ENCODE measurements at regions not wholly inside any gene's neighbourhood (a gene's known extent, or its start where the extent isn't known, plus 50 kb on each side); places are given as distances from the start of the nearest gene placed in this dataset.
"Not testable (repeated sequence)": the region's sequence is repeated elsewhere in the genome, so short reads cannot be mapped to it uniquely, and the experiment has no call there.

DNA sequence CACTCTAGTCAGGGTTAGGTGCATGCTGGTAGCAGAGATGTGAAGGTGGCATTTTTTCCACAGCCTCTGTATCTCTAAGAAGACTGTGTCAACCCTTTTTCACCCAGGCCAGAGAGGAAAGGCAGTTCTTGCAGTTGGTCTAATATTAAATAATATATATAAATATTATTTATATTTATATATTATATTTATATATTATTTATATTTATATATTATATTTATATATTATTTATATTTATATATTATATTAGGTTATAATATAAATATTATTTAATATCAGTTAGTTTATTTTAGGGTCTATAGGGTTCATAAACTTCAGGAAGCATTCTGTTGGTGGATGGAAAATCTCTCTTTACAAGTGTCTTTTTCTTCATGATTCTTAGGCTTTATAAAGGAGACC lies 218.6 kb upstream of the DMRTA1 start:
- DNase-seq, result no peak

GRCh38 chr9:22228542-22228941 lies 218.1 kb upstream of the DMRTA1 start:
- no peak for DNase-seq

GRCh38 chr9:22229069-22229468 lies 217.6 kb upstream of the DMRTA1 start:
- DNase-seq, result peak; percentile 53

DNA sequence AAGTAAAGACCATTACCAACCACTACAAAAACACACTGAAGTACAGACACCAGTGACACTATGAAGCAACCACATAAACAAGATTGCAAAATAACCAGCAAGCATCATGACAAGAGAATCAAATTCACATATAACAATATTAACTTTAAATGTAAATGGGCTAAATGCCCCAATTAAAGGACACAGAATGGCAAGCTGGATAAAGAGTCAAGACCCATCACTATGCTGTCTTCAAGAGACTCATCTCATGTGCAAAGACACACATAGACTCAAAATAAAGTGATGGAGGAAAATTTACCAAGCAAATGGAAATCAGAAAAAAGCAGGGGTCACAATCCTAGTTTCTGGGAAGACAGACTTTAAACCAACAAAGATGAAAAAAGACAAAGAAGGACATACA lies 215.3 kb upstream of the DMRTA1 start:
- DNase-seq, result not testable (repeated sequence)

DNA sequence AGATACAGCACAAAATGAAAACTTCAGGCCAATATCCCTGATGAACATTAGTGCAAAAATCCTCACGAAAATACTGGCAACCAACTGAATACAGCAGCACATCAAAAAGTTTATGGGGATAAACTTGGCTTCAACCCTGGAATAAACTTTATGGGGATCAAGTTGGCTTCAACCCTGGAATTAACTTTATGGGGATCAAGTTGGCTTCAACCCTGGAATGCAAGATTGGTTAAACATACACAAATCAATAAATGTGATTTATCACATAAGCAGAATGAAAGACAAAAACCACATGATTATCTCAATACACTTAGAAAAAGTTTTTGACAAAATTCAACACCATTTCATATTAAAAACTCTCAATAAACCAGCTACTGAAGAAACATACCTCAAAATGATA lies 213.7 kb upstream of the DMRTA1 start:
- no peak for DNase-seq

GRCh38 chr9:22237497-22238363 lies 208.9 kb upstream of the DMRTA1 start:
- DNase-seq, result no peak

DNA sequence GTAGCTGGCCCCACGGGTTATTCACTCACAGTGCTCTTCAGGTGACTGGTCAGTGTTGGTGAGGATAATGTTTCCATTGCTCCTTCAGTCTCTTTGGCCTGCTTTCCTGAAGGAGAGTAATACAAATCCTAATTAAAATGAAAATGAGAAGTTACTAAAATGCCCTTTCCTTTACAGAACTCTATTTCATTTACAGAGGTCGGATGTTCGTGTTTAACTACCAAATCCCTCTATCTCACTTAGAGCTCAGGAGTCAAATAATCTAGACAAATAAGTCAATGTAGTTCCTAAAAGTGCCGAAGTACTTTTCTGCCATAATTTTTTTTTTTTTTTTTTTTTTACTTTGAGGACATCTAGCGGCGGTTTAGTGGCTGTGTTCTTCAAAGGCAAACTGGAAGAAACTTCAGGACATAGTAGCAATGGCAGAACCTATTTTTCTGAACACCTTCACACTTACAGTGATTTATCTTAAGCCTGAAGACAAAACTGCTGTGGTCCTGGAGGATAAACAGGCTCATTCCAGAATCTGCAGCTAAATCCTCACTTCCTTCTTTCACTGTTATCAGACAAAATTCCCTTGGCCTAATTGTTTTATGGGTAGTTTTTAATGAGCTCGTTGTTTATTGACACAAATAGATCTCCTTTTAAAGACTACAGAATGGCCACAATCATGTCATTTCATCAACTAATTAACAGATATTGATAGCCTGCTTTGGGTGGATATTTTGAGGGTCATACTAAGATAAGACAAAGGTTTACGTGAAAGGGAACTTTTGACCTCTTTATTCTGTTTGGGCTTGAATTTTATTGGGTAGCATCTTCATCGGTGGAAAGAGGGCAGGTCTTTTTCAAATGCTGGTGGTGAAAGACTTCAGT lies 207.6 kb upstream of the DMRTA1 start:
- DNase-seq, result peak; percentile 47

DNA sequence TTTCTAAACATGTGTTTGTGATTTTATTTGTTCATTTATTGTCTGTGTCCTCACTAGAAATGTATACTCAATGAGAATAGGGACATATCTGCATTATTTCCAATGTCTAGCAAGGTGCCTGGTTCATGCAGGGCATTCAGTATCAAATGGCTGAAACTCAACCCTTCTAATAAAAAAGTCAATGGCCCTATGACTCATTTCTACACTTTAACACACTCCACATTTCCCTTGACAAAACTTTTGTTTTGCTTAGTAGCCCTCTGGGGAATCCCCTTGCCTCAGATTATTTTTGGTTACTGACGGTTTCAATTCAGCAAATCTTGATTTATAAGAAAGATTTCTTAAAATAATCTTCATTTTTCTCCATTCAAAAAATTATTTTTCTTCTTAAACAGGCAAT lies 206.0 kb upstream of the DMRTA1 start:
- no peak for DNase-seq

DNA sequence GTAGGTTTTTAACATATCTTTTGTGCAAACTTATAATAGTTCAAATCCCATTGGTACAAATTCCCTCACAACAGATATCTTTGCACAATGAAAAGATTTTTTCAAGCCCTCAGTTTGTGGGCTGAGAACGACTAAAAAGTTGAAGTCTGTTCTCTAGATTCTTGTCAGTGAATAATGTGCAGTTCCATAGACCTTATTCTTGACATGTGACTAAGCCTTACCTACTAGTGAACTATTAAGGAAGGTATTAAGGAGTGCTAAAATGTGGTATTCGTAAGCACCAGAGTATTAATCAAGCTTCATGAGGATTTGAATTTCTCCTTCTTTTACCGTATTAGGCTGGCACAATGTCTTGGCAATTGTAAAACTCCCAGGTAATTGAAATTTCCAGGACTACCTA lies 205.6 kb upstream of the DMRTA1 start:
- no peak for DNase-seq

DNA sequence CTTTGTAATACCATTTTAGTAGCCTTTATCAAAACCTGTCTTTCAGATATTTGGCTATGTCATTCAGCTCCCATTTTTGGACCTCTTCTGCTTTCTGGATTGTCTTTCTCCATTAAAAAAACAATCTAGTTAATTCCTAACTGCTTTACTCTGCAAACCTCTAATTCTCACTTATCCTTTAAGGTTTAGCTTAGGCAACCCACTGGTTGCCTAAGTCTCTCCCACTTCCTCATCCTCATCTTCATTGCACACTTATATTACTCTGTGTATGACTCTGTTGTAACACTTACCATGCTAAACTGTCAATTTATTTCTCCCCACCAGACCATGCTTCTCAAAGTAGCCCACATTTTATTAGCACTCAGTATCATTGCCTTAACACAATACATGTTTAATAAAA lies 205.0 kb upstream of the DMRTA1 start:
- DNase-seq, result no peak

DNA sequence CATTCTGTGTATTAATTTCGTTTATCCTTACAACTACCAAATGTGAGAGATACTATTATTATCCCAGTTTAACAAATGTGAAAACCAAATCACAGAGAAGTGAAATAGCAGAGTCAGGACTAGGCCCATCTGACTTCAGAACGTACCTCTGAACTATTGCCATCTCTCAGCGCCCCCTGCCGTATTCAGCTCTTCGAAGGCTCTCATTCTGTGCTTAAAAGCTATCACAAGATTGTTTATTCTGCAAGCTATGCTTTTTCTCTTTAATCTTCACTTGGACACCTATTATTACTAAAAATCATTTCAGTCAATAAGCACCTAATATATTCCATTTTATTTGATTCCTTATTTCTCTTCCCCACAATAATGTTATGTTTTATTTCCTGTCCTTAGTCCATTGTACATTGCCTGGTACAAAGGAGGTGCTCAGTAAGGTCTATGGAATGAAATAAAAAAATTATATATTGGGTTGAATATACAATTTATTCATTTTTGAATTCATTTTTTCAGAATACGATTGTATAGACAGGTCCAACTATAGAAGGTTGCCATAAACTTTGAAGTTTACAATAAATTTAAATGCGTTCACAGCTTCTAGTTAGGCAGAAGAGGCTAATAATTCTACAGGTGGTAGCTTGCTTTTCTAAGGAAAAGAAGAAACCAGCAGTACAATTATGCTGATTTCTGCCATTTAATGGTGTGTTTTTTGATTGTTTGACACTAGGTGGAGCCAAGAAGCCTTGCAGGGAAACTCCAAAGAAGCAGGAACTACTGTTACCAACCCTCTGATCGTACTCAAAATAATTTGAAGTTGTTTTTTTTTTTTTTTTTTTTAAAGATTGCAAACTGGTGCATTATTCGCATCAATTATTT lies 202.2 kb upstream of the DMRTA1 start:
- DNase-seq, result peak; percentile 59

- DNase-seq, result no peak
These were observed 191.3 kb upstream of the DMRTA1 start for GRCh38 chr9:22255337-22255736.

DNA sequence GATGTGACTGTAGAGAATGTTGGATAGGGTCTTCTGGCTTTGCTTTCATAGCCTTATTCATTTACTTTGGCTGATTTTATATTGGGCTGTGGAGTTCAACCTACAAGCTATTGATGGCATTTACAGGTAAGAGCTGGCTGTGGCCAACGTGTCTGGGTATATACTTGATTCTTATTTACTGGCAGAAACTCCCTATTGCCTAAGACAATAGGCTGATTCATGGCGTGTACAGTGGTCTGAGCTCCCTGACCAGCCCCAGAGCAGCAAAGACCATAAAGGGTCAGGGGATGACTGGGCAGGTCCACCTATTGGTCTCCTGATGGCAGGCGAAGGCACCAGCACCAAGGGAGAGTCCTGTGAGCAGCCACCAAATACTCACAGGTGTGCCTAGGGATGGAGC lies 190.2 kb upstream of the DMRTA1 start:
- no peak for DNase-seq

GRCh38 chr9:22257026-22257816 lies 189.4 kb upstream of the DMRTA1 start:
- no peak for DNase-seq

DNA sequence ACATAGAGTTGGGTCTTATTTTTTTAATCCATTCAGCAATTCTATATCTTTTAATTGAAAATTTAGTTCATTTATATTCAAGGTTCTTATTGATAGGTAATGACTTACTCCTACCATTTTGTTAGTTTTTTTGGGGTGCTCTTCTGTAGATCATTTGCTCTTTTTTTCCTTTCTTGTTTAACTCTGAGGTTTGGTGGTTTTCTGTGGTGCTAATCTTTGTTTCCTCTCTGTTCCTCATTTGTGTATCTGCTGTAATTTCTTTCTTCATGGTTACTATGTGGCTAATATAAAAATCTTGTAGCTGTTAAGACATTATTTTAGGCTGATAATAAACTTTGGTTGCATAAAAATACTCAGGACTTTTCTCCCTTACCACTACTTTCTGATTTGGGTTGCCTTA lies 181.6 kb upstream of the DMRTA1 start:
- DNase-seq, result no peak

DNA sequence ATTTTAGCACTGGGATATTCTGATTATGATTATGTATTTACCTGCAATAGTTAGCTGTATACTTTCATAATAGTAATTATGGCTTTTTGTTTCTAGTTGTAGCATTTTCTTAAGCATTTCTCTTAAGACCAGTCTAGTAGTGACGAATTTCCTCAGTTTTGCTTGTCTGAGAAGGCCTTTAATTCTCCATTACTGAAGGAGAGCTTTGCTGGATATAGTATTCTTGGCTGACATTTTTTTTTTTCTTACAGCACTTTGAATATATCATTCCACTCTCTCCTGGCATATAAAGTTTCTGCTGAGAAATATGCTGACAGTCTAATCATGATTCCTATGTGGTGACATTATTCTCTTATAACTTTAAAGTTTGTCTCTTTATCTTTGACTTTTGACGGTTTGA lies 181.1 kb upstream of the DMRTA1 start:
- DNase-seq, result no peak

GRCh38 chr9:22274477-22274876 lies 172.1 kb upstream of the DMRTA1 start:
- DNase-seq, result no peak

GRCh38 chr9:22278426-22278825 lies 168.2 kb upstream of the DMRTA1 start:
- DNase-seq, result no peak

- no peak for DNase-seq
These were observed 167.0 kb upstream of the DMRTA1 start for GRCh38 chr9:22279636-22280035.

DNA sequence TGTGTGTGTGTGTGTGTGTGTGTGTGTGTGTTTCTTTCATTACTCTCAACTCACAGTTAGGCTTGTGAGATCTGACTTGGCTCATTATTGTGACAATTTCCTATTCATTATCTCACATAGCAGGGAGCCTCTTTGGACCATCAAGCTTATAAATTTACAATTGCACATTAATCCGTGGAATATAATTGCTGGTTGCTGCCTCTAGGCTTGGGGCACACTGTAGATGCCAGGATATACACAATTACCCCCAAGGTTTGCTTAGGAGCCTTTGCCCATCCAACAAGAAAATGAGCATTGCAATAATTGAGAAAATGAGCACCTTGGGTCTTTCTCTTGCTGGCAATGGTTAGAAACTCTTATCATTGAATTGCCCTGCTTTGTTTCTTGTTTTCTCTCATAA lies 161.6 kb upstream of the DMRTA1 start:
- DNase-seq, result no peak

GRCh38 chr9:22286661-22287060 lies 160.0 kb upstream of the DMRTA1 start:
- no peak for DNase-seq

DNA sequence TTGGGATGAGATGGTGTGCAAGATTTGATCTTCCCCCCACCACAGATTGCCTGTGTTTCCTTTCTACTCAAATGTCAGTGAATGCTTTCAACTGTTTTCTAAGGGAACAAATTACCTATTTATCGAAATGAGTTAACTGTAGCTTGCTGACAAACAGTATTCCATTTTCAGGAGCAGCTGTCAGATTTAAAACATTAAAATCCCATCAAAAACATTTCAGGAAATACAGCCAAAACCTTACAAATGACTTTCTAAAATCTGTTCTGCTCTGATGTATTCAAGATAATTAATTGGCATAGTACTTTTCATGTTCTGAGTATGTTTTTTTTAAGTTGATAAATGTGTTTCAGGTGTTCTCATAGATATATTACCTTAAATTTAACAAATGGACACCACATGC lies 158.0 kb upstream of the DMRTA1 start:
- no peak for DNase-seq

All from NCI-H446 treated with DMSO at 0.1 percent for 48 hours (cell line).